ENCODE measurements at regions not wholly inside any gene's neighbourhood (a gene's known extent, or its start where the extent isn't known, plus 50 kb on each side); places are given as distances from the start of the nearest gene placed in this dataset.

DNA sequence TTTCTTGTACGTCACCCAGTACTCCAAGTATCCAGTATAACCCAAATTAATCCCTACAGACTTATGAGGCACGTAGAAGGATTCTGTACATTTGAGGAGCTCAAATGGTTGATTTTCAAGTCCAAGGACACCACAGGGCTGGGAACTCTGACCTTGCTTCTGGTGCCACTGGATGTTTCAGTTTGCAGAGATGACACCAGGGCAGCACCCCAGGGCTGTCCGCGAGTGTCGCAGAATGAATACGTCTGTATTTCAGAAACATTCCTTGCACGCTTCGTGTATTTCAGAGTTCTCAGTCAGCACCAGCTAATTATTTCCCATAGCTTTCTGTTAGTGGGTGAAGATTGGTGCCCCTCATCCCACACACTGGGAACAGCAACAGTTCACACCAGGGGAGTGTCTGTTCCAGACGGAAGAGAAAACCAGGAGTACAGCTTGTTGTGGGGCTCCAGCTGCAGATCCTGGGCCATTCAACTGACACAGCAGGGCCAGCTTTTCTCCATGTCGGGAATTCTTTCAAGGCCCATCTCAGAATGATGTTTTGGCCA is 159.2 kb downstream of the RHOU start:
- DNase-seq (ENCODE audit: low read depth in 2 of 2) = no peak

DNA sequence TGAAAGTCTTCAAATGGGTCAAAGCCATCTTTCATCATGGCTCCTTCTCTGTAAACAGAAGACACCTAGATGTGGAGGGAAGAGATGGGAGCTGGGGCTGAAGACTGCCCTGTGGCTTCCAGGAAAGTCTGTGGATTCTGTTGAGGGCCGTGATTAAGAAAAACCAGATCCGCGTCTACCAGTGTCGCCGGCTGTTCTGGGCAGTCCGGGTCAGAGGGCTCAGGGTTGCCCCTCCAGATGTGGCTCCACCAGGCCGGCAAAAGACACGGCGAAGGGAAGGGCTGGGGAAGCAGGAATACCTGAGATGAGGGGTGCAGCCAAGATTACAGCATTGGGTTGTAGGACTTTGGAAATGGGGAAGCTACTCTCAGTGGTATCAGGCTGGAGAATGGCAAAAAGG is 162.6 kb downstream of the RHOU start:
- DNase-seq (ENCODE audit: low read depth in 2 of 2) = no peak

GRCh38 chr1:228898582-228898992 is 163.3 kb downstream of the RHOU start:
- DNase-seq (ENCODE audit: low read depth in 2 of 2) = no peak

GRCh38 chr1:228899421-228899956 is 164.2 kb downstream of the RHOU start:
- no peak for DNase-seq (ENCODE audit: low read depth in 2 of 2)

DNA sequence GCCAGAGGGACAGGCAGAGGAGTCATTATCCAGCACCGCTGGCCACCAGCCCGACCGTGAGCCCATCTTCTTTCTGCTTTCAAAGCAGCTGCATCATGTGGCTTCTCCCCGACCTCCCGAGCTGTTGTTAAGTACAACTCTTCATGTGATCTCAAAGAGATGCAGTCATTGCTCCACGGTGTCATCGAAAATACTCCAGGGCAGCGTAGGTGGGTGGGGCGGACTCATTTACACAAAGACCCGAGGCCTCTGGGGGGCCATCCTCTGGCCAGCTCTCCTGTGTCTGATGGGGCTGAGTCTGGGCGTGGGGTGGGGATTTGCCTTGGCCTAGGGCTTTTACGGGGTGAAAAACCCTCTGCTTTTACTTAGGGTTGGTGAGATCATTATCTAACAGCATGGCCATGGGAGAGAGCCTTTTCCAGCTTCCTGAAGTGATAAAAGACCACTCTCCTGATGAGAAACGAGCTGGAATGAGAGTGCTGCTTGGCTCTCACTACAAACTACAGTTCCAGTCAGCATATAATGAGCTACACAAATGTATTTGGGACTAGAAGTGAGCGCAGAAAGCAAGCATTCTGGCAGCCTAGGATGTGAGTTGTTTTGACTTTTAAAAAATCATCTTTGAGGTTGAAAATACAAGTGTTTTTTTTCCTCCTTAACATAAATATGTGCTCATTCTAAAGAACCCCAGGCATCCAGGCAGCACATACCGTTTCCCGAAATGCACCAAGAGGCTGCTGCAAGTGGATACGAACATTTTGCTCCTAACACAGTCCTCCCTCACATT is 165.0 kb downstream of the RHOU start:
- DNase-seq (ENCODE audit: low read depth in 2 of 2) = no peak

- DNase-seq (ENCODE audit: low read depth in 2 of 2) = no peak
Measured at GRCh38 chr1:228900886-228901392, 165.7 kb downstream of the RHOU start.

DNA sequence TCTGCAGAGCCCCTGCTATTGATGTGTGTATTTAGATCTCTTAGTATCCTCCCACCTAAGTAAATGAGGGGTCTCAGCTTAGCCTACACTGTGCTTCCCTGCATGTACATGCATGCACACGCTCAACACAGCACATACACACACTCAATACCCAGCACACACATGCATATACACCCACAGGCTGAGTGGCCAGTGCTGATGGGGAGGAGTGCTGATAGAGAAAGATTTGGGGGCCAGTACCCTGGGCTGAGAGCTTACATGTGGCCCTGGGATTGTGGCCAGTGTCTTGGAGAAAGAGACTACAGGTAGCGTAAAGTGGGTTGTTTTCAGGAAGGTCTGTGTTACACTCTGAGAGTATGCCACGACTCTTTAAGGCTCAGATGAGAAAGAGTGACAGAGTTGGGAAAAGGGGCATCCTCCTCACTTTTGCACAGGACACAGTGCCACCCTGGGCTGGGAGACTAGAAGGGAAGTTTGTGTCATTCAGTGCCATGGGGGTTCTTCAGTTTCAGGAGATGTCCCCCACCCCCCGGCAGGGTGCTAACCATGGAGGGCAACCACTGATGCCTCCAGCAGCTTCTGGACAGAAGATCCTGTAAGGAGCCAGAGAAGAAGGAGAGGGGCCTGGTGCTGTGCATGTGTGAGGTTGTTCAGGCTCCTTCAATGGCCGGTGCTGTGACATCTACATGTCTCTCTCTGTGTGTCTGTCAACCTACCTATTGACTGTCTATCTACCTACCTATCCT is 166.8 kb downstream of the RHOU start:
- no peak for DNase-seq (ENCODE audit: low read depth in 2 of 2)

DNA sequence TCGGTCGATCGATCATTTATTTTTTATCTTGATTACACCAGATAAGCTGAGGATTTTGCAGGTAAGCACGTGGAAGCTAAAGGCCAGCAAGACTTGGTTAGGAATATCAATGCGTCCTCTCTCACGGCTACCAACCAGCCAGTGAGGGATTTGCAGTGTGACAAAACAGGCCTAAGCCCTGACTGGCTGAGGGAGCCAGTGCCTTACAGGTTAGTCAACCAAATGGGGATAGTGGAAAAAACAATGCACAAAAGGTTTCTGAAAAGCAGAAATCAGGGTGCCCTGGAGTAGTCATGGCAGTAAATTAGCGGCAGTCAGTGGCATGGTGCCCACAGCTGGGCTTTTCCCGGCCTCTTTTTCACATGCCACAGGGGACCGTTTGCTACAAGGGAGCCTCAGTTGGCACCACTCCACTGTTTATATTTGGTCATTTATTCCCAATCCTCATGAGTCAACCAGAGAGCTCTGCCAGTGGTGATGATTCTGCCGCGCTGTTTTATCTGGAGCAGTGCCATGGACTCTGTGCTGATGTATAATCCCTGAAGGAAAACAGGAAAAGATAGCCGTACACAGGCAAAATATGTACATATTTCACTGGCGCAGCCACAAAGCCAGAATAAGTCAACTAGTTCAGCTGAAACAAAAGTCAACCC is 167.6 kb downstream of the RHOU start:
- DNase-seq (ENCODE audit: low read depth in 2 of 2) = no peak

GRCh38 chr1:228903434-228904071 is 168.3 kb downstream of the RHOU start:
- no peak for DNase-seq (ENCODE audit: low read depth in 2 of 2)

- DNase-seq (ENCODE audit: low read depth in 2 of 2) = no peak
Measured at GRCh38 chr1:228904222-228904621, 168.9 kb downstream of the RHOU start.

DNA sequence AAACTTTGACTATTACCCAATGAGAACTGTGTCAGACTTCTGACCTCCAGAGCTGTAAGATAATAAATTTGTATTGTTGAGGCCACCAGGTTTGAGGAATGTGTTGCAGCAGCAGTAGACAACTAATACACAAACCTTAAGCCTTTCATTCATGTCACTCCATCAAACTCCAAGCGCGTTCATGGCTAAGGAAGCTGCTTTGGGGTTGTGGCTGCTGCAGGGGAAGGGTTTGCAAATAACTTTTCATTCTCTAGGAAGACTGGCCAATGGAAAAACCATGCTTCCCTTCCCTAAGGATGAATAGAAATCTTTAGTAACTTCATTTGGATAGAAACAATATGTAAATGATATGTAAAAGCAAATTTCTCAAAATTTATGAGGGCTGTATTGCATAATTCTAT is 170.4 kb downstream of the RHOU start:
- DNase-seq (ENCODE audit: low read depth in 2 of 2) = no peak

- DNase-seq (ENCODE audit: low read depth in 2 of 2) = no peak
Measured at GRCh38 chr1:228906223-228906860, 171.1 kb downstream of the RHOU start.

DNA sequence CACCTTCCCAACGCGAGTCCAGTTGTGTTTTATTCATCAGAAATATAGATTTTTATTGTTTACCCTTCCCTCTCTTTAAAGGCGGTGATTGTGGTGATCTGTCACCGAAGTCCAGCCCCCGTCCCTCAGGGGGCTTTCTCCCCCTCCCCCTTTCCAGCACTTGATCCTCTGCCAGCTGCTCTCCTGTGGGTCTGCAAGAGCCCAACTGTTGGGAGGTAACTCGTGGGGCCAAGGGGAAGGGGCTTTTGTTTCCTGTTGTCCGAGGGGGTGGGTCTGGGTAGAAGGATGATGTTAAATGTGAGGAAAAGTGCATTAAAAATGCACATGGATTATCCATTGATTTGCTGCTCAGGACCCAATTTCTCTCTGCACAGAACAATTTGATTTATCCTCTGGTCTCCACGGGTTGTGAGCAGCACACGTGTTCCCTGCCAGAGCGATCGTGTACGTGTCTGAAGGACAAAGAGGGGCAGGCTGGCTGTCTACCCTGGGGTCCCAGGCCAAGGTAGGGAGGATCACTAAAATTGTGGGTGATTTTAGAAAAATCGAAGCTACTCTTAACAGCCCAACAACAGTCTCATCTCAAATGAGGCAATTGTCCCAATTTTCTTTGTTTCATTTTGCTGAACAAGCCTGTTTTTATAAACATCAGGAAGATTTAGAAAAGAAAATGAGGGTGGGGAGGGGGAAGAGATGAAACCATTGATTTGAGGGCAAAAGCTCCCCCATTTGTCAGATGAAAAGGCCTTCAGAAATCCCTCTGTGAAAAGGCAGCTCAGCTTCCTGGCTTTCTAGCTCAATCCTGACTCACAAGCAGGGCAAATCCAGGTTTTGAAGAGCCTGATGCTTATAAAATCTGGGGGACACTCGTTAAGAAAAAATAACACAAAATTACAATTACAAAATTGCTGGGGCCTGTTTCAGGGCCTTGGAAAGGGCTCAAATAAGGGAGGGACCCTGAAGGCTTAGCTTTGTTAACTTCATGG is 176.2 kb downstream of the RHOU start:
- DNase-seq (ENCODE audit: low read depth in 2 of 2) = no peak

GRCh38 chr1:228913626-228914414 is 178.5 kb downstream of the RHOU start:
- no peak for DNase-seq (ENCODE audit: low read depth in 2 of 2)

GRCh38 chr1:228914700-228915099 is 179.4 kb downstream of the RHOU start:
- no peak for DNase-seq (ENCODE audit: low read depth in 2 of 2)

DNA sequence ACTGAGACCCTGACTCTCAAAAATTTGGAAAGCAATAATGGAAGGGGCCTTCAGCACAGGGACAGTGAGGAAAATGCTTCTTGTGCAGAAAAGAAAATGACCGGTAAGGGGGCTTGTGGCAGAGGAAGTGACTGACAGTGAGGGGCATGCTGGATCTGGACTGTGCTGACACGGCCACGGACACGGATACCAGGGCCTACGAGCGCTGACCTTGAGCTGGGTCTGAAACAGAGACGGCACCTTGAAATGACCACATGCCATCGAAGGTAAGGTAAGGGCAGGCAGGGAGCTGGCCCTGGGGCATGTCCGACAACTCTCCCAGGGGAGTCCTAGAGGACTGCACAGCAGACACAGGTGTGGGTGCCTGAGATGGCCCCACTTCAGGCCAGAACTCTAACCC is 182.1 kb downstream of the RHOU start:
- DNase-seq (ENCODE audit: low read depth in 2 of 2) = no peak

DNA sequence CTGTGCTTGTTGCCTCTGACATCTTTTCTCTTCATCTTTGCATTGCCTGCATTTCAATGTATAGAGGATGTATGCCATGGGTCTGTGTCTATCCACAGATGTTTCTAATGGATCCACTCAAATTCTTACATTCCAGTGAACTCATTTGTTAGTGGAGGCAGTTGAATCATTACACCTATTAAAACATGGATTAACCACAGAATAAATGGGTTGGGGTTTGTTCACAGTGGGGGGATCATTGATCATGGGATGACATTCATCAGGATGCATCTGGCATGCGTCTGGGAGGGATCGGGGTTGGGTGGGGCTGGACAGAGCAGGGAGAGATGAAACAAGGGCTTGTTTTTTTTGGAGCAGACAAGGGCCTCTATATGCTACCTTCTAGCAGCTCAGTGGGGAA is 182.5 kb downstream of the RHOU start:
- DNase-seq (ENCODE audit: low read depth in 2 of 2) = no peak

GRCh38 chr1:228918335-228918734 is 183.1 kb downstream of the RHOU start:
- no peak for DNase-seq (ENCODE audit: low read depth in 2 of 2)

DNA sequence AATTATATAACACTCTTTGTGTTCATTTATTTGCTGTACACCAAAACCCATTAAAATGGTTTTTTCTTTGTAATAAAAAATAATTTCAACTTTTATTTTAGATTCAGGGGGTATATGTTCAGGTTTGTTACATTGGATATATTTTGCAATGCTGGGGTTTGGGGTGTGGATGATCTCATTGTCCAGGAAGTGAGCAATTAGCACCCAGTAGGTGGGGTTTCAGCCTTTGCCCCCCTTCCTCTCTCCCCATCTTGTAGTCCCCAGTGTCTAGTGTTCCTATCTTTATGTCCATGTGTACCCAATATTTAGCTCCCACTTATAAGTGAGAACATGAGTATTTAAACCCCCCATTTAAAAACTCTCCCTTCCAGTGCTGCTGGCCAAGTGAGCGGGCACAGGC is 184.6 kb downstream of the RHOU start:
- no peak for DNase-seq (ENCODE audit: low read depth in 2 of 2)

Measured in stimulated activated CD8-positive, alpha-beta memory T cell treated with anti-CD3 and anti-CD28 coated beads, Interleukin-2, amount 100 ng/mL, for 48 hours (primary cell).